ENCODE measurements at regions not wholly inside any gene's neighbourhood (a gene's known extent, or its start where the extent isn't known, plus 50 kb on each side); places are given as distances from the start of the nearest gene placed in this dataset.
"Not testable (repeated sequence)": the region's sequence is repeated elsewhere in the genome, so short reads cannot be mapped to it uniquely, and the experiment has no call there.

GRCh38 chr12:126937431-126937830 lies 1329.5 kb upstream of the TMEM132C start:
- in situ Hi-C loops (cut with MboI; ENCODE audit: low sequenced_read_pairs) = no loop called here
- H3K27me3 ChIP-seq (ENCODE audit: low read depth) = no peaks in the 10 kb centered on the region
- no peaks in the 10 kb centered on the region for H3K36me3 ChIP-seq (replicated peaks)
- no peak overlapping the region for H3K4me3 ChIP-seq
- no peak for DNase-seq (ENCODE audit: low spot score in 2 of 2)
- no peaks in the 10 kb centered on the region for H3K9me3 ChIP-seq
- H3K4me1 ChIP-seq = no peaks in the 10 kb centered on the region

- Histone ChIP-seq H3K36me3 (replicated peaks) (no peaks in the 10 kb centered on the region), H3K4me1 (no peaks in the 10 kb centered on the region), H3K4me3 (no peak overlapping the region), H3K9me3 (no peaks in the 10 kb centered on the region), H3K27me3 (ENCODE audit: low read depth) (no peaks in the 10 kb centered on the region)
- no peak for DNase-seq (ENCODE audit: low spot score in 2 of 2)
- in situ Hi-C loops (cut with MboI; ENCODE audit: low sequenced_read_pairs) = no loop called here
Observed at GRCh38 chr12:126944684-126945083, 1322.3 kb upstream of the TMEM132C start.

DNA sequence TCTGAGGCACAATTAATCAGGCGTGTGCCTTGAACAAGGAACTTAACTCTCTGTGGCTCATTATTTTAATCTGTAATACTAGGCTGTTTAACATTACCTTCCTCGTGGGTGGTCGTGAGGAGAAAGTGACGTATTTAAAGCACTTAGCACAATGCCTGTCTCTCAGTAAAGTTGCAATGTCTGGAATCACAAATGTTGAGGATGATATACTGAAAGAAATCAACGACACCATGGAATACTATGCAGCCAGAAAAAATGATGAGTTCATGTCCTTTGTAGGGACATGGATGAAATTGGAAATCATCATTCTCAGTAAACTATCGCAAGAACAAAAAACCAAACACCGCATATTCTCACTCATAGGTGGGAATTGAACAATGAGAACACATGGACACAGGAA lies 1320.0 kb upstream of the TMEM132C start:
- H3K4me3 ChIP-seq; DNase-seq (ENCODE audit: low spot score in 2 of 2); H3K27me3 ChIP-seq (ENCODE audit: low read depth); in situ Hi-C loops (cut with MboI; ENCODE audit: low sequenced_read_pairs); H3K9me3 ChIP-seq; H3K4me1 ChIP-seq; H3K36me3 ChIP-seq (replicated peaks): not testable (repeated sequence)

DNA sequence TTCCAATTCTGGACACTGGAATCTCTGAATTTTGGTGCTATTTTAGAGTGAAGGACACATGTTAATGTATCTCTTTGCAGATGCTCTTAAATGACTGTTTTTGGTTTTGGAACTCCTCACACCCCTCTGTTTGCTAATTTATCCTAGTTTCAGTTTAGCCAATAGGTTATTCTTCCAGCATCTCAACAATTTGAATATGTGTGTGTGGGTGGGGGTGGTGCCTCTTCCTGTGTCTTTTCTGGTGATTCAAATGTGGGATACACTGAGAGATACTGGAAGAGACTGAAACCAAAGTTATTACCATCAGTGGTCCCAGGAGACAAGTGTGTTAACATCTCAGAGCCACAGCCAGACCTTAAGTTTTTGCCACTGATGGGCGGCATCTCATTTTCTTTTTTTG lies 1317.4 kb upstream of the TMEM132C start:
- Histone ChIP-seq H3K27me3 (ENCODE audit: low read depth) (no peaks in the 10 kb centered on the region), H3K4me3 (no peak overlapping the region), H3K9me3 (no peaks in the 10 kb centered on the region), H3K4me1 (no peaks in the 10 kb centered on the region), H3K36me3 (replicated peaks) (no peaks in the 10 kb centered on the region)
- in situ Hi-C loops (cut with MboI; ENCODE audit: low sequenced_read_pairs) = no loop called here
- no peak for DNase-seq (ENCODE audit: low spot score in 2 of 2)

DNA sequence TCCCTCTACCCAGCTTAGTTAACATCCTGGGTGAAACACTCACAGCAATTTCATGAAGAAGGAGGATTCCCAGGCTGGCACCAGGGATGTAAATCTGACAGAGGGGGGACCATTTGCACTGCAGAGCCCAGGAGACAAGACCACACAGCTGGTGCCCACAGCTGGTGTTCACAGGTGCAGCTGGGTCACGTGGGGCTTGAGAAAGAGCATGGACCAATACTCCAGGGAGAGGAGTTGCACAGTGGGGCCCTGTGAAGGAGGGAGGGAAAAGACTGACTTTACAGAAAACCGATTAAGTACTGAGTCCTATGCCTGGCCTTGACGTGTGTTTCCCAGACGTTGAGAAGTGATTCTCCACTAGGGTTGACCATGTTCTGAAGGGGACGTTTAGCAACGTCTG lies 1316.7 kb upstream of the TMEM132C start:
- Histone ChIP-seq H3K4me3 (no peak overlapping the region), H3K27me3 (ENCODE audit: low read depth) (no peaks in the 10 kb centered on the region), H3K36me3 (replicated peaks) (no peaks in the 10 kb centered on the region), H3K9me3 (no peaks in the 10 kb centered on the region), H3K4me1 (no peaks in the 10 kb centered on the region)
- in situ Hi-C loops (cut with MboI; ENCODE audit: low sequenced_read_pairs) = no loop called here
- DNase-seq (ENCODE audit: low spot score in 2 of 2) = no peak

DNA sequence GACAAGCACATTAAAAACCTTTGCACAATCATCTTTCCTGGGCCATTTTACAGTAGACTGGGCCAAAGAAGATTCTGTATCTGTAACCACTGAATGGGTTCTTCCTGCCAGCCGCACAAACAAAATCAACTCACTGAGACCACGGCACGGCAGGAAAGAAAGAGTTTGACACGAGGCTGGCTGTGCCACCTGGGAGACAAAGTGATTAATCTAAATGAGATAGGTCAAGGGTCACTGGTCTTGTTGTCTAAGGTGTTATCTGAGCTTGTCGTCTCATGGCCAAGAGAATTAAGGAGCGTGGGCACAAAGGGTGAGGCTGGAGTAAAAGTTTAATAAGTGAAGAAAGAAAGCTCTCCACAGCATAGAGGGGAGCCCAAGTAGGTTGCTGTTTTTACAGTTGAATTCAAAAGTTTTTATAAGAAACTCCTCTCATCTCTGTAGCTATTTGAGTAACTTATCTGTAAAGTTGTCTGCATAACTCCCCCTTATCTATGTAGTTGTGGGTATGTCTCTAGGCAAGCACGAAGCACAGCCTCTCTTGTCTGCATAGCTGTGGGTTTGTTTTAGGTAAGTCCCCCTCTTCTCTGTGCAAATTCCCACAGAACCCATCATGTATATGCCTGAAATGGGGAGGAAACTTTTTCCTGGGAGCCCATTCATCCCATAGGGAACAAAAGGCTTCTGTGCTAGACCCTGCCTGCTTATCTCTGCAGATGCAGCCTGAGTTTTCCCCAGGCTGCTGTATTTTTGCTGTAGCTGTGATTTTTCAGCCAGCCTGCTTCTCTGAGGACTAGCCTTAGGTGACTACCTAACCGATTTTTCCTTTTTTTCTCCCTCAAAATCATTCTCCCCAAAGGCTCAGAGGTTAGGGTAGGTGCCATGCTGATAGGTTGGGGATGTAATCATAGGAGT lies 1314.6 kb upstream of the TMEM132C start:
- Histone ChIP-seq H3K4me3 (no peak overlapping the region), H3K9me3 (no peaks in the 10 kb centered on the region), H3K27me3 (ENCODE audit: low read depth) (no peaks in the 10 kb centered on the region), H3K36me3 (replicated peaks) (no peaks in the 10 kb centered on the region), H3K4me1 (no peaks in the 10 kb centered on the region)
- in situ Hi-C loops (cut with MboI; ENCODE audit: low sequenced_read_pairs) = no loop called here
- no peak for DNase-seq (ENCODE audit: low spot score in 2 of 2)

- in situ Hi-C loops (cut with MboI; ENCODE audit: low sequenced_read_pairs) = no loop called here
- no peak for DNase-seq (ENCODE audit: low spot score in 2 of 2)
- Histone ChIP-seq H3K36me3 (replicated peaks) (no peaks in the 10 kb centered on the region), H3K4me1 (no peaks in the 10 kb centered on the region), H3K27me3 (ENCODE audit: low read depth) (no peaks in the 10 kb centered on the region), H3K4me3 (no peak overlapping the region), H3K9me3 (no peaks in the 10 kb centered on the region)
Observed at GRCh38 chr12:126953365-126953889, 1313.5 kb upstream of the TMEM132C start.

DNA sequence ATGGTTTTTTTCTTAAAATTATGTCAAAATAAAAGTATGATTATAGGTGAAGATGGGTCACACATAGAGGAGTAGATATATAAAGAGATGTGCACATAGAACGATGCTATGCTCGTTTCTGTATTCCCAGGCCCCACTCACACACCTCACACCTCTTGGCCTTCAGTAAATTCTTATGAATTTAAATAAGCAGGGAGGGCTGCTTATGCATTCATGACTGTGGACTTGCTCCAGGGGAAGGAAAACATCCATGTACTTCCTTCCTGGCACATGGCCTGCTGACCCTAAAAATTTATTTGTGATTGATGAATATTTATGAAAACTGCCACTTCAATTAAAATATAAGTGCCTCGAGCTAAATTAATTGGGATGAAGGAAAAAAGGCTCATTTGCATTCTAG lies 1306.7 kb upstream of the TMEM132C start:
- Histone ChIP-seq H3K27me3 (ENCODE audit: low read depth) (no peaks in the 10 kb centered on the region), H3K9me3 (no peaks in the 10 kb centered on the region), H3K4me1 (no peaks in the 10 kb centered on the region), H3K4me3 (no peak overlapping the region), H3K36me3 (replicated peaks) (no peaks in the 10 kb centered on the region)
- in situ Hi-C loops (cut with MboI; ENCODE audit: low sequenced_read_pairs) = no loop called here
- DNase-seq (ENCODE audit: low spot score in 2 of 2) = no peak

DNA sequence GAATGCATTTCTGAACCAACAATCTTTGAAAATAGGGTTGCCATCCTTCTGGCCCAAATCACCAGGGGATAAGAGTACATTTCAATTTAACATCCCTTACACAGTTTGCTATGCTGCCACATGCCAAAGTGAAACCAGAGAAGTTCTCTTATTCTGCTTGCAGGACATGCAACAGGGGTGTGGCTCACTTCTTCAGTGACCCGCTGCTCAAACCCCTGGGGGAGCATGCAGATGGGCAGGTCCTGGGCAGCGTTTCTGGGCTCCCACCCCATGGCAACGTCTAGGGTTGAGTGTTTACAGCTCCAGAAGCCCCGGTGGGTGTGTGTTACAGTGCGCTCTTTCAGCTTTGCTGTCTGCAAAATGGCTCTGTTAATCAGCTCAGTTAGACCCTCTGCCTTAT lies 1306.3 kb upstream of the TMEM132C start:
- Histone ChIP-seq H3K4me3 (no peak overlapping the region), H3K27me3 (ENCODE audit: low read depth) (no peaks in the 10 kb centered on the region), H3K36me3 (replicated peaks) (no peaks in the 10 kb centered on the region), H3K9me3 (no peaks in the 10 kb centered on the region), H3K4me1 (no peaks in the 10 kb centered on the region)
- no peak for DNase-seq (ENCODE audit: low spot score in 2 of 2)
- in situ Hi-C loops (cut with MboI; ENCODE audit: low sequenced_read_pairs) = no loop called here

DNA sequence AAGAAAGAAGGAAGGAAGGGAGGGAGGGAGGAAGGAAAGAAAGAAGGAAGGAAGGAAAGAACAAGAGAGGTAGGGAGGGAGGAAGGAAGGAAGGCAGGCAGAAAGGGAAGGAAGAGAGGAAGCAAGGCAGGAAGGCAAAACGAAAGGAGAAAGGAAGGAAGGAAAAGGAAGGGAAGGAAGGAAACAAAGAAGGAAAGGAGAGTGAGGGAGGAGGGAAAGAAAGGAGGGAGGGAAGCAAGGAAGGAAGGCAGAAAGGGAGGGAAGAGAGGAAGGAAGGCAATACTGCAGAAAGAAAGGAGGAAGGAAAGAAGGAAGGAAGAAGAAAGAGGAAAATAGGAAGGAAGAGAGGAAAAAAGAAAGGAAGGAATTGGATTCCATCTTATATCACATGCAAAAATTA lies 1303.1 kb upstream of the TMEM132C start:
- Histone ChIP-seq H3K36me3 (replicated peaks) (no peaks in the 10 kb centered on the region), H3K4me1 (no peaks in the 10 kb centered on the region), H3K27me3 (ENCODE audit: low read depth) (no peaks in the 10 kb centered on the region), H3K4me3 (no peak overlapping the region), H3K9me3 (no peaks in the 10 kb centered on the region)
- no peak for DNase-seq (ENCODE audit: low spot score in 2 of 2)
- in situ Hi-C loops (cut with MboI; ENCODE audit: low sequenced_read_pairs) = no loop called here

- H3K4me1 ChIP-seq = no peaks in the 10 kb centered on the region
- DNase-seq (ENCODE audit: low spot score in 2 of 2) = no peak
- no peaks in the 10 kb centered on the region for H3K36me3 ChIP-seq (replicated peaks)
- in situ Hi-C loops (cut with MboI; ENCODE audit: low sequenced_read_pairs) = no loop called here
- no peak overlapping the region for H3K4me3 ChIP-seq
- H3K9me3 ChIP-seq = no peaks in the 10 kb centered on the region
- H3K27me3 ChIP-seq (ENCODE audit: low read depth) = no peaks in the 10 kb centered on the region
Observed at GRCh38 chr12:126966498-126966897, 1300.5 kb upstream of the TMEM132C start.

GRCh38 chr12:126967152-126967551 lies 1299.8 kb upstream of the TMEM132C start:
- in situ Hi-C loops (cut with MboI; ENCODE audit: low sequenced_read_pairs) = no loop called here
- Histone ChIP-seq H3K27me3 (ENCODE audit: low read depth) (no peaks in the 10 kb centered on the region), H3K4me1 (no peaks in the 10 kb centered on the region), H3K36me3 (replicated peaks) (no peaks in the 10 kb centered on the region), H3K9me3 (no peaks in the 10 kb centered on the region; the same call in 1 of the 2 replicates), H3K4me3 (no peak overlapping the region)
- DNase-seq (ENCODE audit: low spot score in 2 of 2) = no peak

- Histone ChIP-seq H3K9me3 (no peaks in the 10 kb centered on the region; the same call in 1 of the 2 replicates), H3K4me3 (no peak overlapping the region), H3K4me1 (no peaks in the 10 kb centered on the region), H3K27me3 (ENCODE audit: low read depth) (no peaks in the 10 kb centered on the region), H3K36me3 (replicated peaks) (no peaks in the 10 kb centered on the region)
- DNase-seq (ENCODE audit: low spot score in 2 of 2) = no peak
- in situ Hi-C loops (cut with MboI; ENCODE audit: low sequenced_read_pairs) = no loop called here
Observed at GRCh38 chr12:126974779-126975178, 1292.2 kb upstream of the TMEM132C start.

DNA sequence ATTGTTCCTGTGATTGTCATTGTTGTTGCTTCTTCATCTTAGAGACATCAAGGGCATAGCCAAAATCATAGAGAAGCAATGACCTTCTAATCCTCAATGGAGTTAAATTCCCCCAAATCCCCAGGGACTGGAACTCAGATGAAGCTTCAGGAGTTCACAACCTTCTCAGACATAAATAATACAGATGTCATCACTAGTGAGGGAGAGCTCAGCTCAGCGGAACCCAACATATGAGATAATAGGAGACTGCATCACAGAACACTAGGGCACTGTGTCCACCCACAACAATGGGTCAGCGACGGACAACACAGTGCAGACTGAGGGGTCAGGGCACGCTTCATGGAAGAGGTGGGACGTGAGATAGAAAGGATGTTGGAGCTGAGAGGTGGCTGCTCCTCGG lies 1290.4 kb upstream of the TMEM132C start:
- H3K36me3 ChIP-seq (replicated peaks) = no peaks in the 10 kb centered on the region
- no peaks in the 10 kb centered on the region for H3K4me1 ChIP-seq
- DNase-seq (ENCODE audit: low spot score in 2 of 2) = no peak
- no peaks in the 10 kb centered on the region; the same call in 1 of the 2 replicates for H3K9me3 ChIP-seq
- no peak overlapping the region for H3K4me3 ChIP-seq
- H3K27me3 ChIP-seq (ENCODE audit: low read depth) = no peaks in the 10 kb centered on the region
- in situ Hi-C loops (cut with MboI; ENCODE audit: low sequenced_read_pairs) = no loop called here

Data from HAP-1 (cell line).